CD4-positive, alpha-beta T cell treated with Interleukin-6 for 4 hours (primary cell): ENCODE measurements at regions not wholly inside any gene's neighbourhood (a gene's known extent, or its start where the extent isn't known, plus 50 kb on each side); places are given as distances from the start of the nearest gene placed in this dataset.

ENCODE experiments used
- DNase-seq: peaks from one replicate; pipeline ENCODE4 v3.0.0-alpha.2; 2020; ENCODE audit warnings: mixed read lengths

DNA sequence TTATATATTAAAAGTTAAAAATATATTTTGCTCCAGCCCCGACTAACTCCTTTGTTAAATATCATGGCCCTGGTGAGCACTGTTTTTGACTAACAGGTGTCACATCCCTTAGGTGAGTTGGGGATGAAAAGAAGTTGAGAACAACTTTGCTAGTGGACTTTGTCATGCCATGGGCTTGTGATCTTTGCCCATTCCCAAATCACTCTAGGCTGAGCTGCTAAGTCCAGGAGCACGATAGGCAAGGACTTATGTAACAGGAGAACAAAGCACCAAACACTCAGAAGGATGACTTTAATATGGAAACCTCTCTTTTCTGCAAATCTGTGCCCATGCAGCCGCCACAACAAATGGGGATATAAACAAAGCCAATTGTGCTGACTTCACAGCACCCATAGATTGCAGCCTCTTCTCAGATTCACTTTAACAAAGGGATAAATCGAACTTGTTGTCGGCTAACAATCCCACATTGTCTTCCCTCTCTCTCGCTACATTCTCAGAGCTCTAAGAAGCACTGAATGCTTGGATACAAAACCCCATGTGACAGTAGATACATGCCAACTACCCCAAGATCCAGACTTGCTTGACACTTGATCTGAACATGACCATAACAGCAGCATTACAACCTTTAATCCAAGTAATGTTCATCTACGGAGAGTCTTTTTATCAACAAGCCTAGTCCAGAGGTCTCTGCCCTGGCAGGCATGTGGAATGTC lies 86.8 kb upstream of the CD180 start:
- DNase-seq = no peak

DNA sequence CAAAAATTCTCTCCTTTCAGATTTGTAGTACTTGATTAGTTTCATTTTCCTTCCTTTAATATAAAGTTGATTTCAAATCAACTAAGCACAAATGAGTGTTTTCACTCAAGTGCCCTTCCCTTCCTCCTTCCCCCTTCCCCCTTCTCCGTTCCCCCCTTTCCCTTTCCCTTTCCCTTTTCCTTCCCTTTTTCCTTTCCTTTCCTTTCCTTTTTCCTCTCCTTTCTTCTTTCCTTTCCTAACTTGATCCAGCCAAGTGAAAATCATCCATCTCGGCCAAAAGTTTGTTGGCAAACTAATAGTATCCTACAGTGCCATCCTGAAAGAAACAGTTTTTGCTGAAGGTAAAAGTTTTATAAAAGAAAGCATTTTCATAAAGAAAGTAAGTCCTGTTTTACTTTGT lies 85.3 kb upstream of the CD180 start:
- DNase-seq = no peak

DNA sequence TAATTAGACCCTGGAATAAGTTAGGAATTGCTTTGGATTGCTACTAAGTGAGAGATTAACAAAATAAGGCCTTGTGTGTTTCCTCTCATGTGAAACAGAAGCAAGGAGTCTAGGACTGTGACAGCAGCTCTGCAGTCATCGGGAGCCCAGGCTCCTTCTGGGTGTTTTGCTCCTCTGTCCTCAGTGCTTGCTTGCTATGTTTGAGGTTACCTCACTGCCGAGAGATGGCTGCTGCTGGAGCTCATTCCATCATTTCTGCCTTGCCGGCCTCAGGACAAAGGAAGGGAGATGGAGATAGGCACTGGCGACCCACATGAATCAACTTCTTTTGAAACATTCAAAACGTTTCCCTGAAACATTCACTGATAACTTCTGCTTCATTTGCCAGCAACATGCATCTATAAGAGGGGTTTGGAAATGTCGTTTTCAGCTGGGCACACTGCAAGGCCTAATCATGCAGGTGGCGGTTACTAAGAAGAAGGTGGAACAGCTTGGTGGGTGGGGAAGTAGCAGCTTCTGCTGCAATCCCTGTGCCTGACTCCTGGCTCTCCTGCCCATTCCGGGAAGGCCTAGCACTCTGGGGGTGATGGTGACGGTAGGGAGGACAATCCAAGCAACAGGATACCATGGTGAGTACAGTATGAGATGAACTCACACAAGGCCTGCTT lies 77.2 kb upstream of the CD180 start:
- DNase-seq = no peak

DNA sequence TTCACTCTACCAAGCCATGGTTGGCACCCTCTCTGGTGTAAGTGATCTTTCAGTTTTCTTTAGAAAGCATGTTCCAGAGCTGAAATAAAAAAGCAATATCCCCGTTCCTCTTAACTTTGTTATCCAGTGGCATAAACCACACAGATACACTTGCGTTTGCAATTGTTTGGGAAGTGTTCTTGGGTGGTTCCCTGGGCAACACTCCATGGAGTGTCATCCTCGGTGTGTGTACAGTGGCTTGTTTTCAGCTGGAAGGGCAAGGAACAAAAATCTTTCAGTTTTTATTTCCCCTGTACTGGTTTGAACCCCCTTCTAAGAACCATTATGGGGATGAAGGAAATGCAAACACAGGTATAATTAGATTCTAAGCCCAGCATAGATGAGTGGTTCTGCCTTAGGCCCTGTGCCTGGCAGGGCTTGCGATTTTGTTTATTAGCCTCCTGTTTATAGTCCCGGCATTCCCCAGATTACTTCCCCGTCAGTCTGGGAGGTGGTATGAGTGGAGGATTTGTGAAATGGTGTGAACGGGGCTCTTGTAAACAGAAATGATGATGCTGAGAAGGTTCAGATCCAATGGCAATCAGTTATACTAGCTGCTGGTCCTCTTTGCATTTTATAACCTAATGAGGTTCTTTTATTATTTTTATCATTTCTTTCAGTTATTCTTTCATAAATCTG lies 76.0 kb upstream of the CD180 start:
- no peak for DNase-seq

- DNase-seq = no peak
Observed at GRCh38 chr5:67268231-67269021, 71.8 kb upstream of the CD180 start.

- no peak for DNase-seq
Observed at GRCh38 chr5:67267512-67268216, 71.1 kb upstream of the CD180 start.

- no peak for DNase-seq
Observed at GRCh38 chr5:67266654-67267350, 70.2 kb upstream of the CD180 start.

- no peak for DNase-seq
Observed at GRCh38 chr5:67265951-67266350, 69.4 kb upstream of the CD180 start.

DNA sequence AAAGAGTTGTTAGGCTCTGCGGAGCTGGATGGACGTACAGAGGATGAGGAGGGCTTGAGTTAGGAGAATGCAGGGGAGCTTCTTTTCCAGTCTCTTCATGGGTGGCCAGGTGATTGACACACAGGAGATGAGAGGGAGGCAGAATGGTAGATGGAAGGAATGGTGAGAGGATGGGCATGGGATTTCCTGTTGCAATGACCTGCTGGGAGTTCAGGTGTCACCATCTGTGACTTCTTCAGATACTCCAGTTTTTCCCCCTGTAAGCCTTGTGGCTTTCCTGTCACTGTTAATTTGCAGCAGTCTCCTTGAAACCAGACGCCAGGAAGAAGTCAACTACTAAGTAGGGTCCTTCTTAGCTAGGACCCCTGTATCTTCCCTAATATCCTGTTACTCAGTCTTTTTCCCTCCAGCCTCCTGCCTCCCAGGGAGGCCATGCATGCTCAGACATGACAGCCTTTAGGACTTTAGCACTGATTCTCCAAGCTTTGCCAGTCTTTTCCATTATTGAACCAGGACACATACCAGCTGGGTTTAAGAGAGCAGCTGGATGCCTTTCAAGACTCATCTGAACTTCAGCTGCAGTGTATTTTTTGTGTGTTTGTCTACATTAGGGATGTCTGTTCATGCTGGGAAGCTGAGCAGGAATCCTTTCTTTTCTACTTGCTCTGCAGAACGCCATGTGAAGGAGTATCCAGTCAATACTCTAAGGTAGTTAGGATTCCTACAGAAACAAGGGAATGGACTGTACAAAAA lies 67.2 kb upstream of the CD180 start:
- no peak for DNase-seq

GRCh38 chr5:67262956-67263355 lies 66.4 kb upstream of the CD180 start:
- no peak for DNase-seq

DNA sequence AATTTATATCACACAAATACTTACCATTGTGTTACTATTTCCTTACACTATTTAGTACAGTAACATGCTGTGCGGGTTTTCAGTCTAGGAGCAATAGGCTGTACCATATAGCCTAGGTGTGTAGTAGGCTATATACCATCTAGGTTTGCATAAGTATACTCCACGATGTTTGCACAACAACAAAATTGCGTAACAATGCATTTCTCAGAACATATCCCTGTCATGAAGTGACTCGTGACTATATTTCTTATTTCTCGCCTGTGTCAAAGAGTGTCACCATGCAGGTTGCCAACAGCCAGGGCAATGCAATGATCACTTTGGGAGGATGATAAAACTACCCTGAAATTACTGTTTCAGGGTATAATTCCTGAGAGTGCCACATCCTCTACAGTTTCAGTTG lies 65.6 kb upstream of the CD180 start:
- no peak for DNase-seq

- DNase-seq = no peak
Observed at GRCh38 chr5:67259548-67260215, 63.1 kb upstream of the CD180 start.

DNA sequence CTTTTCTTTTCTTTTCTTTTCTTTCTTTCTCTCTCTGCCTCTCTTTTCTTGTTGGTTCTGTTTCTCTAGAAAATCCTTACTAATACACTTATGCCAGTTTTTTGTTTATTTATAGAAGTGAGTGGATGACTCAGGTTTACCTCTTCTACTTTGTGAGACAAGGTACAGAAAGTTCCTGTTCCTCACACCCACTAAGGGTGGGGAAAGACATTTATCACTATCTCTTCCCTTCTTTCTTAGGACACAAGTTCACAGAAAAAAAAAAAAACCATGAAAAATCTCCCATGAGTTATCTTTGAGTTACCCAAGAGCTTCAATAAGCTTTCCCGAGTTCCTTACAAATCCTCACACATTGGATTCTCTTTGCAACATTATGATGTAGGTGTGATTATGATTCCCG lies 60.9 kb upstream of the CD180 start:
- DNase-seq = no peak

- no peak for DNase-seq
Observed at GRCh38 chr5:67257077-67257476, 60.5 kb upstream of the CD180 start.

DNA sequence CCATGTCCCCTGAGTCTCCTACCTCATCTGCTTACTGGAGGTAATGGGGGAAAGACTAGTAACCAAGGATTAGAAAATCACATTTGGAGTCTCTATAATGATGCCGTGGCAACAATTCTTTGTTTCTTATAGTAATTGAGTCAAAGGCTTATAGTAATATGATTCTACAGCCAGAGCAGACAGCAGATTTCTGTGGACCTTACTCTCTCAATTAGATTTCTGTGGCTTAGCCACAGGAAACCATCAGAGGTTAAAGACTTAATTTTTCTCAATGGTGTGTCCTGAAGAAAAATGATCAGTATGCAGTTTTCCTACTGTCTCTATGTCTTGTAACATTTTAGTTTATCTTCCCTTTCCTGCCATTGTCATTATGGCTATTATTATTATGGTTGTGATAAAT lies 59.3 kb upstream of the CD180 start:
- no peak for DNase-seq

- DNase-seq = no peak
Observed at GRCh38 chr5:67253911-67254310, 57.3 kb upstream of the CD180 start.

DNA sequence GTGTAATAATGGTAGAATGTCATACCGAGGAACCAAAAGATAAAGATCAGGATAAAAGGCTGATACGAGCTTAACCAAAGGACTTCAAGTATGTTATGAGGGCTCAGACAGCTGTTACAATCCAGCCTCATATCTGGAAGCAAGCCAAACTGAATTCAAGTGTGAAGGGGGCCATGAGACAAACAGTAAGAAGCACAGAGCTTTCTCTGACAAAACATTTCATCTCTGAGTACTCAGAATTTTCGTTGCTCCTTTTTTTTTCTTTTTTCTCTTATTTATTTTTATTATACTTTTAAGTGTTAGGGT lies 52.9 kb upstream of the CD180 start:
- DNase-seq = no peak

DNA sequence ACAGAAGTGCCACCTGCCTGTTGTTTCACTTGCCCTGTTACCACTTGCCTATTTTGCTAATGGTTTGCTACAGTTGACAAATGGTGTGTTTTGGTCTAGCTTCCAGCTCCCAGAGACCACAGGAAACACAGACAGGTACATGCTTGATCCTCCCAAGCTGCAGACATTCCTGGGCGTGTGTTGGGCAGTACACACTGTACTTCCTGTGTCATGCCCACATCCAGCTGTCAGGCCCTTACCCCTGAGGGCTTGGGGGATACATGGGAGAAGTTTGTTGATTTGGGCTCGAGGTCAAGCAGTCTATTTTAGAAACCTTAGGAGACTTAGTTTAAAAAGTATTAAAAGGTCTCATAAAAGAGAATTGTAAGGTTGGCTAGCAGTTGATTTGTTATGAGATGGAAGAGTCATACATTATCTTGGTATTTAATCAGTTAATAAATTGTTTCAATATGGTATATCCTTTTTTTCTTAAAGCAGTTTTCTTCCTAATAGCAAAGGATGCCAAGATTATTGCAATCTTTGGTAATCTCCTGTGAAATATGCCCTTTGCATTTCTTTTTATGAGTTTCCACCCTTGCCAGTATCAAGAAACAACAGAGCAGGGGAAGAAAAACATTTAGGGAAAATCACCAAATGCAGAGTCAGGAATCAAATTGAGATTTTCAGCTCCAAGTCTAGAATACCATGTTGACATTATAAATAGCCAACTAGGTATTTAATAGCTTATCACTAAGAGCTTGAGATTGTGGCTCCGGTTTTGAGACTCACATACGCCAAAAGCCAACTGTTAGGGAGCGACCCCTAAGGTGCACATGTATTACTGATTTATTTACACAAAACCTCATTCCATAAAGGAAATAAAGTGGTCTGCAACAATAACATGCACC lies 52.3 kb upstream of the CD180 start:
- peak; percentile 2 for DNase-seq

GRCh38 chr5:67246546-67247268 lies 50.1 kb upstream of the CD180 start:
- DNase-seq = no peak
